ENCODE measurements at regions not wholly inside any gene's neighbourhood (a gene's known extent, or its start where the extent isn't known, plus 50 kb on each side); places are given as distances from the start of the nearest gene placed in this dataset.

DNA sequence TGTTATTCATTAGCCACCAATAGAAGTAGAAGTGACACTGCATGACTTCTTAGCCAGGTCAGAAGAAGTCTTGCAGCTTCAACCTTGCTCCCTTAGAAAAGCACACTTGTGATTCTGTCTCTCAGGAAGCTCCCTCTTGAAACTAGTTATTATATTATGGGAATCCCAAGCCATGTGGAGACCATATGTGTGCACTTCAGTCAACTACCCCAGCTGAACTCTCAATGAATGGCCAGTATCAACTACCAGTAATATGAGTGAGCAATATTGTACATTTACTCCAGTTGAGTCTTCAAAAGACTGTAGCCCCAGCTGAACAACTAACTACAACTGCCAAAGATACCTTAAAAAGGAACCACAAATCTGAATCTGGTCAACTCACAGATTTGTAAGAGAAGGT, 77.1 kb upstream of the GABRA3 start:
- TF ChIP-seq, protein P1, sequence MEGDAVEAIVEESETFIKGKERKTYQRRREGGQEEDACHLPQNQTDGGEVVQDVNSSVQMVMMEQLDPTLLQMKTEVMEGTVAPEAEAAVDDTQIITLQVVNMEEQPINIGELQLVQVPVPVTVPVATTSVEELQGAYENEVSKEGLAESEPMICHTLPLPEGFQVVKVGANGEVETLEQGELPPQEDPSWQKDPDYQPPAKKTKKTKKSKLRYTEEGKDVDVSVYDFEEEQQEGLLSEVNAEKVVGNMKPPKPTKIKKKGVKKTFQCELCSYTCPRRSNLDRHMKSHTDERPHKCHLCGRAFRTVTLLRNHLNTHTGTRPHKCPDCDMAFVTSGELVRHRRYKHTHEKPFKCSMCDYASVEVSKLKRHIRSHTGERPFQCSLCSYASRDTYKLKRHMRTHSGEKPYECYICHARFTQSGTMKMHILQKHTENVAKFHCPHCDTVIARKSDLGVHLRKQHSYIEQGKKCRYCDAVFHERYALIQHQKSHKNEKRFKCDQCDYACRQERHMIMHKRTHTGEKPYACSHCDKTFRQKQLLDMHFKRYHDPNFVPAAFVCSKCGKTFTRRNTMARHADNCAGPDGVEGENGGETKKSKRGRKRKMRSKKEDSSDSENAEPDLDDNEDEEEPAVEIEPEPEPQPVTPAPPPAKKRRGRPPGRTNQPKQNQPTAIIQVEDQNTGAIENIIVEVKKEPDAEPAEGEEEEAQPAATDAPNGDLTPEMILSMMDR (IDR thresholded peaks at IDR 0.05), result no peak
- TF ChIP-seq POLR2A (IDR thresholded peaks at IDR 0.05) (no peak), POLR2AphosphoS5 (IDR thresholded peaks at IDR 0.05) (no peak)
